Muscle layer of duodenum (tissue), 2 donors: ENCODE measurements at regions not wholly inside any gene's neighbourhood (a gene's known extent, or its start where the extent isn't known, plus 50 kb on each side); places are given as distances from the start of the nearest gene placed in this dataset.

Experiments
- H3K27ac ChIP-seq: one replicate; pipeline ENCODE4 v1.7.0; 2013; ENCODE audit warnings: mild to moderate bottlenecking, low read length
- H3K27me3 ChIP-seq: one replicate; pipeline ENCODE4 v1.7.0; 2013; ENCODE audit warnings: low read depth, mild to moderate bottlenecking, control low read depth, low read length
- H3K36me3 ChIP-seq, 2 donors: one replicate each; pipeline ENCODE4 v1.7.0; 2013; ENCODE audit warnings: low read length in 2 of 2, control low read depth in 1 of 2, mild to moderate bottlenecking in 1 of 2; ENCODE audit not compliant: insufficient read depth in 2 of 2, control insufficient read depth in 1 of 2
- H3K4me1 ChIP-seq, 2 donors: one replicate each; pipeline ENCODE4 v1.7.0; 2013; ENCODE audit warnings: low read length in 2 of 2, mild to moderate bottlenecking in 2 of 2, control low read depth in 1 of 2, moderate library complexity in 1 of 2; ENCODE audit not compliant: insufficient read depth in 2 of 2, control insufficient read depth in 1 of 2
- H3K4me3 ChIP-seq, 2 donors: one replicate each; pipeline ENCODE4 v1.7.0; 2013; ENCODE audit warnings: low read length in 2 of 2, low read depth in 1 of 2, mild to moderate bottlenecking in 1 of 2
- H3K9me3 ChIP-seq, 2 donors: one replicate each; pipeline ENCODE4 v1.7.0; 2013; ENCODE audit warnings: low read length in 2 of 2, control low read depth in 1 of 2, mild to moderate bottlenecking in 1 of 2; ENCODE audit not compliant: control insufficient read depth in 1 of 2
- donor health status: healthy.

DNA sequence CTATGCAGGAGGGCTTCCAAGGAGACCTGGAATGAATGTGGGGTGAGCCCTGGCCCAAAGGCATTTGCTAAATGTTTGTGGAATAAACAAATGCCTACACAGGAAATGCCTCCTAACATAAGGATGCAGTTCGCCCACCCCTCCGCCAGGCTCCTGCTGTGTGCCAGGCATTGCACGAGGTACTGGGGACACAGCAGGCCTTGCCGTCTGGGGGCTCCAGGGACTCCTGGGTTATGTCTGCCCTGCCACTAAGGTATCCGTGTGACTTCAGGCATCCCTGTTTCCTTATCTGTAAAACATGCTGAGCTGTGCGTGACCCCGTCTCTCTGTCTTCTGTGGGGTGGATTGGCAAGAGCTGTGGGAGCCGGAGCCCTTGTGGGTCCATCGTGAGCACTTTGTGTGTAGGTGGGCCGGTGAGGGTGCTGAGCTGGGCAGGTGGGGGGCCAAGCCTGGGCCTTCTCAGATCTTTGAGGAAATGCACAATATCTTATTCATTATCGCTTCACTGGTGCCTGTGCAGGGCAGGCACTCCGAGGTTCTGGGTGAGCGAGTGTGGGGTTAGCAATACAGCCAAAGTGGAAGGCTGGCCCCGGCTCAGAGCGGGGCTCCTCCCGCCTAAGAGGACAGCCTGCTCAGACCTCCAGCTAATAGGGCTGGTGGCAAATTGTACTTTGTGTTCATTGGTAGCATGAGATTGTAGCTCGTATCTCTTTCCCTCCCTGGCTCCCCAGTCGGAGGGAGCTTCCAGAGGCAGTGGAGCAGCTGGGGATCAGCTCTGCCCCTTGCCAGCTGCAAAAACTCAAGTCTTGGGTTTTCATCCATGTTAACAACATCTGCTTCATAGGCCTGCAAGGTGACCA is 126.8 kb downstream of the GLI2 start:
- Histone ChIP-seq H3K9me3 (no peaks in the 10 kb centered on the region), H3K36me3 (no peaks in the 10 kb centered on the region), H3K4me1 (peaks cover 8 to 11% of the 10 kb centered on the region in 2 donors), H3K4me3 (no peak overlapping the region), H3K27me3 (no peaks in the 10 kb centered on the region), H3K27ac (no peak overlapping the region)

DNA sequence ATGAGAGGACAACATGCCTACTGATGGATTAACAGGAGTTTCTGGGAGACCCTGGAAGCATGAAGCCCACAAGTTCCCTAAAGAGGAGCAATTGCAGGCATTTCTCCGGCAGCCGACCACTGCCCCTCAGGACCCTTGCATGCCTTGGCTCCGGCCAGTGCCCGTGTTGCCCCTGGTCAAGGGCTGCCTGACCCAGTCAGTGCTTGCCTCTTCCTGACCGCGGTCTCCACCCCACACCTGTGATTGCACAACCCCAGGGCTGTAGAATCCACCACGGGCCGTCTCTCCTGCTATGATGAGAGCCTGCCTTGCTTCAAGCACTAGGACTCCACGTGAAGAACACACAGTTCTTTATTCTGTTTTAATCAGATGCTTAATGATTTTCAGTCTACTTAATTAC is 127.5 kb downstream of the GLI2 start:
- no peak overlapping the region for H3K27ac ChIP-seq
- no peaks in the 10 kb centered on the region for H3K36me3 ChIP-seq
- no peak overlapping the region for H3K4me3 ChIP-seq
- H3K4me1 ChIP-seq, result peaks cover 10 to 11% of the 10 kb centered on the region in 2 donors
- H3K9me3 ChIP-seq, result no peaks in the 10 kb centered on the region
- H3K27me3 ChIP-seq, result no peaks in the 10 kb centered on the region

DNA sequence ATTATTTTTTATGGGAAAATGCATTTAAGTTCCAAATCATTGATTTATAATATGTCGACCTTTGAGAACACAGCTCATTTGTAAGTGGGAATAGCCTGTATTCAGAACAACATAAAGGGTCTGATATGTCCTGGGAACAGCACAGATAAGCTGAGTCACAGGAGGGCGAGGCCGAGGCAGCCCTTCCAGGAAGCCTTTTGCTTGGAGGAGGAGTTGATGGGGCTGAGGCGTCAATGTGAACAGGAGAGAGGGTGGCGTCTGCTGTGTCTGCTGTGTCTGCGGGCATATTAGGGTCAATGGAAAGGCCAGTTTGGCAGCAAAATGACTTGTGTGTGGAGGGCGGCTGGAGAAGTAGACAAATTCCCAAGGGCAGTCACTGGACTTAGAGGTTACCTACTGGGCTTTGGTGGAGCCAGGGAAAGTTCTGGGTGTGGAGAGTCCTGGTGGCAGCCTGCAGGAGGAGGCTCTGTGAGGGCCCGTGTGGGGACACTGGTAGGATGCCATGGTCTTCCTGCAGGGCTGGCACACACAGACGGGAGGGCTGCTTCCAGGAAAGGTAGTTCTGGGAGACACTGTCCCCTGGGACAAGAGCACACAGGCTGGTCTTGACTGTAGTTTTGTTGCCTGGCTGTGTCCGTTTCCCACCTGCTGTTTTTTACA is 128.1 kb downstream of the GLI2 start:
- Histone ChIP-seq H3K27ac (no peak overlapping the region), H3K4me1 (peaks cover 16% of the 10 kb centered on the region in 2 donors), H3K4me3 (no peak overlapping the region)

DNA sequence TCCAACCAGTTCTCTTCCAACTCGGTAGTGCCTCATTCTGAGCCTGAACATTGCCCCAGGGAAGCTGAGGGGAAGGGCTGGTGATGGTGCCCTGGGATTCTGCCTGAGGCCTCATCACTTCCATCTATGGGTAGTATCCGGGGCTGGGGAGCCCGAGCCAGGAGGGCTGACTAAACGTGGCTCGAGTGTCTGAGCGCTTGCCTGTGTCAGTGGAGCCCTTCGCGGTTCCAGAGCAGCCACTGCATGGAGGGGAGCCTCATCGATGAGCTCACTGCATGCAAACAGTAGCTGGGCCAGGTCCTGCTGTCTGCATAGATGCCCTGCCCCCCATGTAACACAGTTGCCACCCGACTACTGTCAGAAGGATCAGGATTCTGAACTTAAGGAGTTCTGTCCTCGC is 129.3 kb downstream of the GLI2 start:
- H3K27me3 ChIP-seq, result no peaks in the 10 kb centered on the region
- no peak overlapping the region for H3K27ac ChIP-seq
- H3K36me3 ChIP-seq, result no peaks in the 10 kb centered on the region
- peaks cover 16% of the 10 kb centered on the region in 2 donors for H3K4me1 ChIP-seq
- no peaks in the 10 kb centered on the region for H3K9me3 ChIP-seq
- H3K4me3 ChIP-seq, result no peak overlapping the region

More for the DNA sequence above, 128.1 kb downstream of the GLI2 start:
- Histone ChIP-seq H3K36me3 (no peaks in the 10 kb centered on the region), H3K9me3 (no peaks in the 10 kb centered on the region), H3K27me3 (no peaks in the 10 kb centered on the region)

DNA sequence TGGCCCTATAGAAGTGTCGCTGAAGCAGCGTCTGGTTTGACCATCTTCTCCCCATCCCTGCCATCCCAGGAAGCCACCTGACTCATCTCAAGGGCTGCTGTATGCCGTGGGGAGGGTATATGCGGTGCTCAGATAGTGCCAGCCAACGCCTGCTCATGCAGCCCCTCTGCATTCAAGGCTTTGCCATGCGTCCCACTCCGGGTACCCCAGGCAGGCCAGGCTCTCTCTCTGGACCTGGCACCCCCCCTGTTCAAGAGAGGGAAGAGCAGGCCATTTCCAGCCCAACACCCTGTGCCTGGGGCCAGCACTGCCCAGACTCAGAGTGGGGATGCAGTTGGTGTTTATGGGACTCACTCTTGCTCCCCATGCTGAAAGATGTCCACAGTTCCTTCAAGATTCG is 130.0 kb downstream of the GLI2 start:
- no peaks in the 10 kb centered on the region for H3K27me3 ChIP-seq
- H3K36me3 ChIP-seq, result no peaks in the 10 kb centered on the region
- H3K4me1 ChIP-seq, result peaks cover 16% of the 10 kb centered on the region in 2 donors

DNA sequence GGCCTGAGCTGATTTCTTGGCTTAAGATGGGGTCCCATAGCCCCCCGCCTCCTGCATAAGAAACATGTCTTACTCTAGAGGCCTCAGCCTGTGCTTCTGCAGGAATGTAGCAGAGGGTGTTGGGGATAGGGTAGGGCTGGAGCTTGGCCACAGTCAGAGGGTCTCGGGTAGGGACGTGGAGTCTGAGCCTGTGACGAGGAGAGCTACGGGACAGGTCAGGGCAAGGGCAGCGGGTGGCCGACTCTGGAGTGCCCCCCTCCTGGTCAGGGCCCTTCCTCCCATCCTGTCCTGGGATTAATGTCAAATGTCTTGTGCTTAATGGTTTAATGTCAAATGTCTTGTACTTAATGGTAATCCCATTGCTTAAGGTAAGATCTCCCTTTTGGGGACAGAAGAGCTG is 130.4 kb downstream of the GLI2 start:
- Histone ChIP-seq H3K27ac (no peak overlapping the region), H3K4me3 (no peak overlapping the region), H3K4me1 (peaks cover 16% of the 10 kb centered on the region in 2 donors), H3K36me3 (no peaks in the 10 kb centered on the region), H3K9me3 (no peaks in the 10 kb centered on the region), H3K27me3 (no peaks in the 10 kb centered on the region)

More for the DNA sequence above, 130.0 kb downstream of the GLI2 start:
- Histone ChIP-seq H3K9me3 (no peaks in the 10 kb centered on the region), H3K27ac (no peak overlapping the region), H3K4me3 (no peak overlapping the region)

DNA sequence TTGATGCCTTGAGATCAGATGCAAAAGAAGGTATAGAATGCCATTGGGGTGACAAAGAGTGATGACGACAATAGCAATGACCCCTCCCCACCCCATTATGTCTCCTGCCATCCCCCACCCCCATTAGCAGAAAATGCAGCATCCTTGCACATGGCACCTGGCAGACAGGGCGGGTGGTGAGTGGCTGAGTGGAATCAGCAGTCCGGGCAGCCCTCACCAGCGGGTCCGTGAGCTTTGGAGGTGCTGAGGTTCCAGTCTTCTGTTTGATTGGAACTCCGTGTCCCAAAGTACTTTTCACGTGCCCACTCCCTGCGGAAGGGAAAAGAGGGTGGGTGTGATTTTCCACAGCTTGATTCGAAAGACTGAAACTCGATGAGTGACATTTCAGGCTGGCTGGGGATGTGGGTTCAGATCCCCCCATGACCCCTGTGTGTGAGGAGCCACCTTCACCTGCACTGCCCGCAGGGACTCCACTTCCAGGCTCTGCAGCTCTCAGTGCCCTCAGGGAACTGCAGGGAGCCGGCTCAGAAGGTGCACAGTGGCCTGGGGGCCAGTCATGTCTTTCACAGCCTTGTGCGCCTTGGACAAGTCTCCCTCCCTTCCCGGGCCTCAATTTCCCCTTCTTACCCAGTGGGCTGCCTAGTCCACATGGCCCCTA is 130.9 kb downstream of the GLI2 start:
- H3K27me3 ChIP-seq, result no peaks in the 10 kb centered on the region
- H3K27ac ChIP-seq, result peak overlapping the region; percentile 60
- no peaks in the 10 kb centered on the region for H3K9me3 ChIP-seq
- peaks cover 16% of the 10 kb centered on the region in 2 donors for H3K4me1 ChIP-seq
- H3K4me3 ChIP-seq, result peak overlapping the region; percentile 55 to 63
- H3K36me3 ChIP-seq, result no peaks in the 10 kb centered on the region

DNA sequence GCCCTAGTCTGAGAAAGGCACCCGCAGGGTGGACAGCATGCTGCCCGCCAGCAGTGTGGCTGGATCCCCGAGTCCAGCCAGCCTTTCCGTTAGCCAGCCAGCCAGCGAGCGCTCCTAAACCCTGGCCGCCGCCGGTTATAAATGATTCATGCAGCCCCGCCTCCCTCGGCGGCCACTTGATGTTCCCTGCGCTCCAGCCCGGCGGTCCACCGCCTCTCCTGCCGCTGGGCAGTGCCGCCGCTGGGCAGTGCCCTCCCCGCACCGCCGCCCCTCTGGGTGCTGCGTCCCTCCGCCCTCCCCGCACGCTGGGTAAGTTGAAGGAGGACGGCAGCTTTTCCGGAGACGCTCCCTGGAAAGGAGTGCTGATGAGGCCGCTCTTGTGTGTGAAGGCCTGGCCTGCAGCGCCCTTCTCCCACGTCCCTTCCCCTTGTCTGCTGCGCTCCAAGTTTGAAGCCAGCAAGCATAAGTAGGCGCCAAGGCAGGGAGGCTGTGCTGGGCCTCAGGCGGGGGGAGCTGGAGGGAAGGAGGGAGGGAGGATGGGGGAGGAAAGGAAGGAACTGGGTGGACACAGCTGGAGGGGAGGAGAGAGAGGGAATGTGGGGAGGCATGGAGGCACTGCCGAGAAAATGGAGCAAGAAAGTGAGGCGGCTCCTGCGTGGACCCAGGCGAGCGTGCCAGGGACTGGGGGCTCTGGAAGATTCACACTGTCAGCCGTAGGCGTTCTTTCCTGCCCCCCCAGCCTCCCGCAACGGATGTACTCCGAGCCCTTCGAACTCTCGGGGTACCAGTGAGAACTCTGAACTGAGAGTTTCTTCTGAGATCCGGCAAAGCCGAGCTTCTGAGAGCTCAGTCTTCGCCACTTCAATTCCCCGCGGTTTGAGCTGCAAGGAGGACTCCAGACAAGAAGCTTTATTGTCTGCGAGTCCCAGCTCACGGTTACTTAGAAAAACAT is 131.9 kb downstream of the GLI2 start:
- Histone ChIP-seq H3K4me1 (peaks cover 16% of the 10 kb centered on the region in 2 donors), H3K36me3 (no peaks in the 10 kb centered on the region), H3K4me3 (peak overlapping the region; percentile 55 to 63), H3K27ac (peak overlapping the region; percentile 74), H3K27me3 (no peaks in the 10 kb centered on the region), H3K9me3 (no peaks in the 10 kb centered on the region)

DNA sequence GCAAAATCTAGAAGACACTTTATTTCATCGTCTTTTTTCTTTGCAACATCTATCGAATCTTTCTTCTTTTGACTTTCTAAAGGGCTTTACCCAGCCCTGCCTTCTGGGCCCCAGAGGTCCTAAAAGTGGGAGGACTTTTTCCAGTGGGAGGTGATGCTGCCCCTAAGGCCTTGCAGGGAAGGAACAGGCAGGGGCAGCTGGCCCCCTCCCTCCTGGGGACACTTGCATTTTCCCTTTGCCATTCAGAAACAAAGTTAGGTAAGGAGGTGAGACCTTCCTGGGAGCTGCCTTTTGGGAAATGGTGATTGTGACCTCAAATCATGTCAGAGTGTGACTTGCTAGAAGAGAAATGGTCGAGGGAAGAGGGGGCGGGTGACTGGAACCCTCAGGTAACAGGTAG is 132.7 kb downstream of the GLI2 start:
- no peaks in the 10 kb centered on the region for H3K9me3 ChIP-seq
- H3K36me3 ChIP-seq, result no peaks in the 10 kb centered on the region
- H3K4me1 ChIP-seq, result peaks cover 11 to 16% of the 10 kb centered on the region in 2 donors
- H3K4me3 ChIP-seq, result peak overlapping the region in 1 of 2 donors; percentile 55
- peak overlapping the region; percentile 74 for H3K27ac ChIP-seq
- H3K27me3 ChIP-seq, result no peaks in the 10 kb centered on the region

DNA sequence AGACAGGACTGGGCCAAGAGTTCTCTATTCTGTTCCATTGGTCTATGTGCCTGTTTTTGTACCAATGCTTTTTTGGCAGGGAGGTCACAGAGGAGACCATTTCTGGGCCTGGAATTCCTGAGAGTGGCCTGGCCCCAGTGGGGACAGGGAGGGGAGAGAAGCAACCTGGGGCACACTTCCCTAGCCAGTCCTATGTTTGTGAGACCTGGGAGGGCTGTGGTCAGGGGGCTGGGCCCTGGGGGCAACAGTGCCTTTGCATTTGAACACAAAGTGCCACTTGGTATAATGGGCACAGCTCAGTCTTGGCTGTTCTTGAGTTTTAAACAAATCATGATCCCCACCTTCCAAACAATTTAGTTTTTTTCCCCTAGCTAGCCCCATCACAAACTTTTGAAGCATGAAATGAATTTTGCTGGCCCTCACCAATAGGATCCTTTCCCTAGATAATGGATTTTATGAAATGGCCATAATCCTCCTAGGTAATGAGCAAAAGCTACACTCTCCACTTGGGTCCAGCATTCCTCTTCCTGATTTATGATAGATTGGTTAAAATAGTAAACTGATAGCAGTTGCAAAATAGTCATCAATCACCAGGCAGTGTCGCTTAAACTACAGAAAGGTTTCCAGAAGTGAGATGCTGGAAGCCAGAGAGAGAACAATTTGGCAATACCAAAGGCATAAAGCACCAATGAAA is 133.5 kb downstream of the GLI2 start:
- Histone ChIP-seq H3K36me3 (no peaks in the 10 kb centered on the region), H3K4me1 (peaks cover 10 to 16% of the 10 kb centered on the region in 2 donors), H3K27ac (no peak overlapping the region), H3K27me3 (no peaks in the 10 kb centered on the region), H3K9me3 (no peaks in the 10 kb centered on the region), H3K4me3 (no peak overlapping the region)
